HEK293 (cell line): ENCODE measurements at regions not wholly inside any gene's neighbourhood (a gene's known extent, or its start where the extent isn't known, plus 50 kb on each side); places are given as distances from the start of the nearest gene placed in this dataset.
A peak's percentile ranks its signal among the peaks of the same experiment; 100 is the strongest.

Experiments used
- CTCF ChIA-PET: fragments of 350-600 bp; formaldehyde crosslinking; extraction: SDS; loops from one replicate; lab custom pipeline; 2021; ENCODE audit warnings: antibody characterized with exemption; lab: Yijun Ruan, JAX
- POLR2A ChIA-PET: fragments of 300-600 bp; formaldehyde crosslinking; extraction: SDS; loops from one replicate; lab custom pipeline; 2020; ENCODE audit warnings: antibody characterized with exemption, inconsistent platforms; lab: Yijun Ruan, JAX
- H3K27ac ChIP-seq: fragments of 200-500 bp; sonication (Bioruptor generic); 2 replicates; pipeline ENCODE4 v1.5.1; 2014; ENCODE audit warnings: low read depth, low read length, control low read depth, inconsistent platforms; ENCODE audit errors: extremely low read depth
- H3K36me3 ChIP-seq, 2 experiments: fragments of 200-500 bp in 1 of 2; sonication (Bioruptor generic) in 1 of 2; 1 replicate in 1 of 2; 2 replicates in 1 of 2; pipeline ENCODE4 v1.5.1; 2014 to 2017; ENCODE audit warnings: inconsistent platforms in 2 of 2, low read length in 2 of 2; ENCODE audit not compliant: control insufficient read depth in 2 of 2, insufficient read depth in 1 of 2
- H3K4me1 ChIP-seq: fragments of 200-500 bp; sonication (Bioruptor generic); 2 replicates; pipeline ENCODE4 v1.5.1; 2014; ENCODE audit warnings: mild to moderate bottlenecking, low read length, inconsistent platforms; ENCODE audit not compliant: control insufficient read depth, insufficient read depth
- H3K4me3 ChIP-seq: 2 replicates; pipeline ENCODE4 v1.5.1; 2011; ENCODE audit warnings: low read depth, mild to moderate bottlenecking, control low read depth, low read length, moderate library complexity
- H3K9me3 ChIP-seq: fragments of 200-500 bp; sonication (Bioruptor generic); 2 replicates; pipeline ENCODE4 v1.5.1; 2014; ENCODE audit warnings: low read depth, low read length, inconsistent platforms; ENCODE audit not compliant: control insufficient read depth, insufficient read depth
- GLIS1 ChIP-seq: fragments of 450-650 bp; formaldehyde crosslinking; IDR thresholded peaks from 2 replicates; pipeline ENCODE4 v1.5.1; 2016; ENCODE audit warnings: missing biosample characterization, missing genetic modification characterization
- GLIS2 ChIP-seq: fragments of 450-650 bp; formaldehyde crosslinking; IDR thresholded peaks from 2 replicates; pipeline ENCODE4 v1.5.1; 2016; ENCODE audit warnings: missing biosample characterization, missing genetic modification characterization
- MYNN ChIP-seq: fragments of 450-650 bp; formaldehyde crosslinking; IDR thresholded peaks from 2 replicates; pipeline ENCODE4 v1.5.1; 2016; ENCODE audit warnings: missing biosample characterization, missing genetic modification characterization, borderline replicate concordance
- MZF1 ChIP-seq: fragments of 450-650 bp; formaldehyde crosslinking; IDR thresholded peaks from 2 replicates; pipeline ENCODE4 v1.5.1; 2017; ENCODE audit warnings: missing biosample characterization, missing genetic modification characterization, borderline replicate concordance
- OVOL3 ChIP-seq: fragments of 450-650 bp; formaldehyde crosslinking; IDR thresholded peaks from 2 replicates; pipeline ENCODE4 v1.5.1; 2016; ENCODE audit warnings: missing biosample characterization, missing genetic modification characterization
- PRDM10 ChIP-seq: fragments of 450-650 bp; formaldehyde crosslinking; IDR thresholded peaks from 2 replicates; pipeline ENCODE4 v1.5.1; 2016; ENCODE audit warnings: missing biosample characterization, missing genetic modification characterization
- TRIM28 ChIP-seq: IDR thresholded peaks from 2 replicates; pipeline ENCODE4 v1.6.1; 2011; ENCODE audit warnings: low read length, control low read depth, borderline replicate concordance
- ZBTB1 ChIP-seq: fragments of 450-650 bp; formaldehyde crosslinking; IDR thresholded peaks from 2 replicates; pipeline ENCODE4 v1.5.1; 2016; ENCODE audit warnings: missing biosample characterization, missing genetic modification characterization
- ZBTB26 ChIP-seq: fragments of 450-650 bp; formaldehyde crosslinking; optimal IDR thresholded peaks from 2 replicates; pipeline ENCODE3; 2016; ENCODE audit warnings: missing biosample characterization, mild to moderate bottlenecking, missing genetic modification characterization
- ZBTB48 ChIP-seq: fragments of 450-650 bp; formaldehyde crosslinking; IDR thresholded peaks from 2 replicates; pipeline ENCODE4 v1.5.1; 2016; ENCODE audit warnings: missing biosample characterization, missing genetic modification characterization
- ZBTB6 ChIP-seq: fragments of 450-650 bp; formaldehyde crosslinking; IDR thresholded peaks from 2 replicates; pipeline ENCODE4 v1.5.1; 2017; ENCODE audit warnings: missing biosample characterization, missing genetic modification characterization
- ZBTB8A ChIP-seq: fragments of 450-650 bp; formaldehyde crosslinking; IDR thresholded peaks from 2 replicates; pipeline ENCODE4 v1.5.1; 2016; ENCODE audit warnings: missing biosample characterization, missing genetic modification characterization
- ZFP41 ChIP-seq: fragments of 450-650 bp; formaldehyde crosslinking; IDR thresholded peaks from 2 replicates; pipeline ENCODE4 v1.5.1; 2016; ENCODE audit warnings: missing biosample characterization, missing genetic modification characterization, borderline replicate concordance
- ZFP69B ChIP-seq: fragments of 450-650 bp; formaldehyde crosslinking; IDR thresholded peaks from 2 replicates; pipeline ENCODE4 v1.5.1; 2016; ENCODE audit warnings: missing biosample characterization, missing genetic modification characterization
- ZNF112 ChIP-seq: fragments of 450-650 bp; formaldehyde crosslinking; IDR thresholded peaks from 2 replicates; pipeline ENCODE4 v1.5.0; 2017; ENCODE audit warnings: missing biosample characterization, missing genetic modification characterization
- ZNF155 ChIP-seq: fragments of 450-650 bp; formaldehyde crosslinking; IDR thresholded peaks from 2 replicates; pipeline ENCODE4 v1.5.1; 2016; ENCODE audit warnings: missing biosample characterization, missing genetic modification characterization
- ZNF174 ChIP-seq: fragments of 450-650 bp; formaldehyde crosslinking; IDR thresholded peaks from 2 replicates; pipeline ENCODE4 v1.5.0; 2017; ENCODE audit warnings: missing biosample characterization, mild to moderate bottlenecking, missing genetic modification characterization
- ZNF2 ChIP-seq: fragments of 450-650 bp; formaldehyde crosslinking; IDR thresholded peaks from 2 replicates; pipeline ENCODE4 v1.5.1; 2016; ENCODE audit warnings: missing biosample characterization, missing genetic modification characterization
- ZNF302 ChIP-seq: fragments of 450-650 bp; formaldehyde crosslinking; IDR thresholded peaks from 2 replicates; pipeline ENCODE4 v1.5.1; 2016; ENCODE audit warnings: missing biosample characterization, missing genetic modification characterization, low read depth
- ZNF354C ChIP-seq: fragments of 450-650 bp; formaldehyde crosslinking; IDR thresholded peaks from 2 replicates; pipeline ENCODE4 v1.5.1; 2016; ENCODE audit warnings: missing biosample characterization, missing genetic modification characterization, low read depth, borderline replicate concordance
- ZNF580 ChIP-seq: fragments of 450-650 bp; formaldehyde crosslinking; IDR thresholded peaks from 2 replicates; pipeline ENCODE4 v1.5.1; 2016; ENCODE audit warnings: missing biosample characterization, missing genetic modification characterization
- ZNF626 ChIP-seq: fragments of 450-650 bp; sonication (Bioruptor Pico); formaldehyde crosslinking; IDR thresholded peaks from 2 replicates; pipeline ENCODE4 v1.5.1; 2018; ENCODE audit warnings: missing biosample characterization, missing genetic modification characterization, inconsistent platforms
- ZNF701 ChIP-seq: fragments of 450-650 bp; formaldehyde crosslinking; IDR thresholded peaks from 2 replicates; pipeline ENCODE4 v1.5.1; 2016; ENCODE audit warnings: missing biosample characterization, missing genetic modification characterization
- ZNF707 ChIP-seq: fragments of 450-650 bp; formaldehyde crosslinking; IDR thresholded peaks from 2 replicates; pipeline ENCODE4 v1.5.1; 2016; ENCODE audit warnings: missing biosample characterization, missing genetic modification characterization
- ZNF785 ChIP-seq: fragments of 450-650 bp; formaldehyde crosslinking; IDR thresholded peaks from 2 replicates; pipeline ENCODE4 v1.5.1; 2016; ENCODE audit warnings: missing biosample characterization, missing genetic modification characterization
- ZNF792 ChIP-seq: fragments of 450-650 bp; formaldehyde crosslinking; IDR thresholded peaks from 2 replicates; pipeline ENCODE4 v1.5.1; 2016; ENCODE audit warnings: missing biosample characterization, missing genetic modification characterization
- ZXDB ChIP-seq: fragments of 450-650 bp; formaldehyde crosslinking; IDR thresholded peaks from 2 replicates; pipeline ENCODE4 v1.5.1; 2016; ENCODE audit warnings: missing biosample characterization, missing genetic modification characterization

GRCh38 chr4:110854021-110854678 lies 231.3 kb upstream of the PITX2 start (continued):
- peak; percentile 24; the same call in 1 of the 2 replicates for TF ChIP-seq ZXDB (tag by site-specific recombination)
- 0 out of 2 replicates have a peak, but pooled peaks have one; percentile 41 for TF ChIP-seq OVOL3 (tag by site-specific recombination)
- no peak for TF ChIP-seq ZNF112 (tag by site-specific recombination)
- no peak for TF ChIP-seq ZBTB26 (tag by site-specific recombination)
- TF ChIP-seq PRDM10 (tag by site-specific recombination) = no peak
- TF ChIP-seq ZNF792 (tag by site-specific recombination) = no peak
- no peak for TF ChIP-seq ZNF155 (tag by site-specific recombination)
- no peak for TF ChIP-seq ZFP69B (tag by site-specific recombination)
- no peak for TF ChIP-seq MYNN
- no peak for TF ChIP-seq ZNF354C (tag by site-specific recombination)
- TF ChIP-seq GLIS1 = no peak

GRCh38 chr4:110860125-110860524 lies 237.2 kb upstream of the PITX2 start:
- Histone ChIP-seq H3K4me1 (no peaks in the 10 kb centered on the region), H3K36me3 (no peaks in the 10 kb centered on the region), H3K27ac (no peak overlapping the region), H3K9me3 (no peaks in the 10 kb centered on the region), H3K4me3 (no peak overlapping the region)
- POLR2A ChIA-PET = no interaction called here
- CTCF ChIA-PET = interaction anchor here (0.5 kb wide), 1 partner anchor 147 kb away, joined by 3 read pairs; no protein-coding TSS in a partner anchor
- TF ChIP-seq ZNF2 (tag by site-specific recombination) (no peak), ZNF302 (tag by site-specific recombination) (no peak), ZBTB8A (no peak), ZNF701 (tag by site-specific recombination) (no peak), OVOL3 (tag by site-specific recombination) (no peak), ZBTB1 (tag by site-specific recombination) (no peak), ZNF785 (tag by site-specific recombination) (no peak), ZNF580 (tag by site-specific recombination) (no peak), GLIS2 (tag by site-specific recombination) (no peak), ZFP41 (tag by site-specific recombination) (no peak), ZNF174 (no peak), ZNF707 (tag by site-specific recombination) (no peak), ZBTB6 (tag by site-specific recombination) (no peak), TRIM28 (no peak), MZF1 (tag by site-specific recombination) (no peak), ZBTB48 (no peak), ZNF626 (tag by site-specific recombination) (no peak)
